A549 (cell line): ENCODE measurements at regions not wholly inside any gene's neighbourhood (a gene's known extent, or its start where the extent isn't known, plus 50 kb on each side); places are given as distances from the start of the nearest gene placed in this dataset.

ENCODE experiments used
- ATAC-seq, 2 experiments: fragments of 200-7000 bp in 1 of 2; fragments of >200 bp in 1 of 2; cut with Nextera tagmentation in 1 of 2; cut with Tn5 transposase in 1 of 2; 3 replicates each; pipeline versions ENCODE4 v1.8.0 to v1.9.1; 2018 to 2020; ENCODE audit warnings: mild to moderate bottlenecking in 1 of 2, moderate library complexity in 1 of 2
- CTCF ChIA-PET: fragments of 300-600 bp; sonication (Branson Sonifier 250); formaldehyde crosslinking; extraction: SDS; loops from one replicate; lab custom pipeline; 2021; ENCODE audit warnings: antibody characterized with exemption, inconsistent platforms; lab: Yijun Ruan, JAX
- POLR2A ChIA-PET: fragments of 350-600 bp; formaldehyde crosslinking; extraction: SDS; loops from one replicate; lab custom pipeline; 2021; ENCODE audit warnings: antibody characterized with exemption, inconsistent platforms; lab: Yijun Ruan, JAX
- DNase-seq, 2 experiments: peaks; one replicate each; pipeline versions ENCODE4 v3.0.0 to v3.0.0-alpha.2; 2011 to 2016; ENCODE audit warnings: low read depth in 1 of 2, low spot score in 1 of 2
- FAIRE-seq: peaks from 2 replicates; lab custom pipeline; 2011; peaks lifted over from hg19 to GRCh38; lab: Jason Lieb, UNC
- H3K27ac ChIP-seq, 2 experiments: fragments of >200 bp; sonication (Bioruptor Twin); formaldehyde crosslinking; 3 replicates each; pipeline ENCODE4 v1.5.1; 2016 to 2017
- H3K4me1 ChIP-seq: fragments of >200 bp; sonication (Bioruptor Twin); formaldehyde crosslinking; 3 replicates; pipeline ENCODE4 v1.6.1; 2016
- H3K4me2 ChIP-seq: fragments of >200 bp; sonication (Bioruptor Twin); formaldehyde crosslinking; 3 replicates; pipeline ENCODE4 v1.6.1; 2016
- H3K4me3 ChIP-seq: fragments of >200 bp; sonication (Bioruptor Twin); formaldehyde crosslinking; 3 replicates; pipeline ENCODE4 v1.5.1; 2016
- H3K9me3 ChIP-seq: fragments of >200 bp; sonication (Bioruptor Twin); formaldehyde crosslinking; 3 replicates; pipeline ENCODE4 v1.6.1; 2016
- ATOH8 ChIP-seq: fragments of 250-450 bp; sonication (Bioruptor Pico); IDR thresholded peaks from 2 replicates; pipeline ENCODE4 v1.5.0; 2020; ENCODE audit warnings: low read depth, mild to moderate bottlenecking, moderate library complexity
- BHLHE40 ChIP-seq: IDR thresholded peaks from 2 replicates; pipeline ENCODE4 v1.6.1; 2012; ENCODE audit warnings: low read depth, low read length, inconsistent platforms
- CBX2 ChIP-seq: fragments of 200-600 bp; sonication (generic); IDR thresholded peaks from 2 replicates; pipeline ENCODE4 v1.6.1; 2016; ENCODE audit warnings: low read depth, mild to moderate bottlenecking, borderline replicate concordance
- CEBPB ChIP-seq, 2 experiments: fragments of >200 bp in 1 of 2; sonication (Bioruptor Twin) in 1 of 2; formaldehyde crosslinking in 1 of 2; IDR thresholded peaks; 2 replicates each; pipeline ENCODE4 v1.6.1; 2012 to 2016
- CHD4 ChIP-seq: fragments of 200-600 bp; sonication (generic); IDR thresholded peaks from 2 replicates; pipeline ENCODE4 v1.6.1; 2016; ENCODE audit warnings: antibody characterized with exemption, mild to moderate bottlenecking, borderline replicate concordance
- EHMT2 ChIP-seq: fragments of 200-600 bp; sonication (generic); IDR thresholded peaks from 2 replicates; pipeline ENCODE4 v1.6.1; 2016; ENCODE audit warnings: antibody characterized with exemption, low read depth, mild to moderate bottlenecking, moderate library complexity
- EP300 ChIP-seq, 2 experiments: fragments of >200 bp; sonication (Bioruptor Twin); formaldehyde crosslinking; IDR thresholded peaks; 2 replicates in 1 of 2; 3 replicates in 1 of 2; pipeline ENCODE4 v1.6.1; 2016 to 2017
- HEYL ChIP-seq: fragments of 250-450 bp; sonication (Bioruptor Pico); IDR thresholded peaks from 2 replicates; pipeline ENCODE4 v1.8.0; 2021; ENCODE audit warnings: mild to moderate bottlenecking, moderate library complexity
- JUN ChIP-seq, 2 experiments: fragments of >200 bp; sonication (Bioruptor Twin); formaldehyde crosslinking; IDR thresholded peaks; 2 replicates in 1 of 2; 3 replicates in 1 of 2; pipeline ENCODE4 v1.6.1; 2016 to 2017
- JUNB ChIP-seq: fragments of >200 bp; sonication (Bioruptor Twin); formaldehyde crosslinking; IDR thresholded peaks from 2 replicates; pipeline ENCODE4 v1.6.1; 2016
- KDM1A ChIP-seq: fragments of 200-600 bp; sonication (generic); IDR thresholded peaks from 2 replicates; pipeline ENCODE4 v1.6.1; 2016; ENCODE audit warnings: low read depth, mild to moderate bottlenecking
- KDM5A ChIP-seq: fragments of 200-600 bp; sonication (generic); IDR thresholded peaks from 2 replicates; pipeline ENCODE4 v1.6.1; 2016; ENCODE audit warnings: antibody characterized with exemption, mild to moderate bottlenecking
- MAZ ChIP-seq: fragments of 150-350 bp; IDR thresholded peaks from 2 replicates; pipeline ENCODE4 v1.6.1; 2014; ENCODE audit warnings: antibody characterized with exemption, low read depth, low read length, borderline replicate concordance
- NPAS2 ChIP-seq: fragments of 250-450 bp; sonication (Bioruptor Pico); IDR thresholded peaks from 2 replicates; pipeline ENCODE4 v1.8.0; 2022; ENCODE audit warnings: mild to moderate bottlenecking, moderate library complexity, borderline replicate concordance
- PBX3 ChIP-seq: IDR thresholded peaks from 2 replicates; pipeline ENCODE4 v1.6.1; 2012
- PHF8 ChIP-seq: fragments of 200-600 bp; sonication (generic); IDR thresholded peaks from 2 replicates; pipeline ENCODE4 v1.6.1; 2016; ENCODE audit warnings: low read depth, mild to moderate bottlenecking, antibody characterized with exemption, moderate library complexity, borderline replicate concordance
- POLR2A ChIP-seq: IDR thresholded peaks from 2 replicates; pipeline ENCODE4 v1.6.1; 2012; ENCODE audit warnings: mild to moderate bottlenecking, low read length
- RARB ChIP-seq: fragments of 250-450 bp; sonication (Bioruptor Pico); IDR thresholded peaks from 2 replicates; pipeline ENCODE4 v1.8.0; 2021; ENCODE audit warnings: mild to moderate bottlenecking, moderate library complexity
- RCOR1 ChIP-seq: fragments of 150-350 bp; IDR thresholded peaks from 2 replicates; pipeline ENCODE4 v1.6.1; 2014; ENCODE audit warnings: antibody characterized with exemption, low read length, low read depth
- RFX5 ChIP-seq: fragments of 450-650 bp; IDR thresholded peaks from 2 replicates; pipeline ENCODE4 v1.7.1; 2014; ENCODE audit warnings: antibody characterized with exemption, mild to moderate bottlenecking, moderate library complexity
- SREBF2 ChIP-seq: fragments of 450-650 bp; IDR thresholded peaks from 2 replicates; pipeline ENCODE4 v1.6.1; 2014; ENCODE audit warnings: mild to moderate bottlenecking, moderate library complexity
- TP53 ChIP-seq: fragments of 250-450 bp; sonication (Bioruptor Pico); IDR thresholded peaks from 2 replicates; pipeline ENCODE4 v1.5.0; 2021; ENCODE audit warnings: mild to moderate bottlenecking, moderate library complexity
- ZFP36 ChIP-seq: fragments of 450-650 bp; IDR thresholded peaks from 2 replicates; pipeline ENCODE4 v1.6.1; 2014; ENCODE audit warnings: borderline replicate concordance; ENCODE audit not compliant: partially characterized antibody
- ZSCAN20 ChIP-seq: fragments of 250-450 bp; sonication (Bioruptor Pico); IDR thresholded peaks from 2 replicates; pipeline ENCODE4 v1.8.0; 2022; ENCODE audit warnings: mild to moderate bottlenecking, moderate library complexity
- WGBS: methylation state at CpG from one replicate; pipeline ENCODE4 v1.1.6; 2017; ENCODE audit errors: missing lambda C conversion rate; 5-methylcytosine and 5-hydroxymethylcytosine counted together
- TF ChIP-seq, protein P1 (sequence below): IDR thresholded peaks from 2 replicates; pipeline ENCODE4 v1.6.1; 2012
- TF ChIP-seq, protein P2 (sequence below): fragments of >200 bp; sonication (Bioruptor Twin); formaldehyde crosslinking; IDR thresholded peaks from 2 replicates; pipeline ENCODE4 v1.6.1; 2016
- TF ChIP-seq, protein P3 (sequence below): fragments of 250-450 bp; sonication (Bioruptor Pico); IDR thresholded peaks from 2 replicates; pipeline ENCODE4 v1.5.0; 2021; ENCODE audit warnings: mild to moderate bottlenecking, moderate library complexity, borderline replicate concordance

- ChIA-PET CTCF (no interaction called here), POLR2A (no interaction called here)
- no peak for DNase-seq
- no peak for FAIRE-seq
- Histone ChIP-seq H3K4me3 (no peak overlapping the region), H3K9me3 (no peaks in the 10 kb centered on the region), H3K27ac (no peak overlapping the region), H3K4me2 (no peak overlapping the region), H3K4me1 (no peaks in the 10 kb centered on the region)
- no peak for ATAC-seq
- TF ChIP-seq, protein P1, sequence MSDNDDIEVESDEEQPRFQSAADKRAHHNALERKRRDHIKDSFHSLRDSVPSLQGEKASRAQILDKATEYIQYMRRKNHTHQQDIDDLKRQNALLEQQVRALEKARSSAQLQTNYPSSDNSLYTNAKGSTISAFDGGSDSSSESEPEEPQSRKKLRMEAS = no peak
- TF ChIP-seq KDM5A (no peak), SREBF2 (no peak), ATOH8 (no peak), EP300 (IDR thresholded peaks at IDR 0.05) (no peak), MAZ (no peak), RARB (no peak), EHMT2 (no peak), RFX5 (no peak), CEBPB (IDR thresholded peaks at IDR 0.05) (no peak)
- TF ChIP-seq, all 56 proteins: peak for 0
- WGBS = 63% methylated on average over 8 of the region's 8 CpGs
Observed at GRCh38 chr5:103397739-103398581, 139.4 kb downstream of the MACIR start.

- 13% methylated on average over 2 of the region's 2 CpGs for WGBS
- Histone ChIP-seq H3K9me3 (no peaks in the 10 kb centered on the region), H3K27ac (no peak overlapping the region), H3K4me1 (no peaks in the 10 kb centered on the region), H3K4me2 (no peak overlapping the region), H3K4me3 (no peak overlapping the region)
- ATAC-seq (no peak), DNase-seq (no peak), FAIRE-seq (no peak)
- ChIA-PET POLR2A (no interaction called here), CTCF (no interaction called here)
- TF ChIP-seq RFX5 (no peak), KDM5A (no peak), ATOH8 (no peak), JUNB (no peak), EP300 (IDR thresholded peaks at IDR 0.05) (no peak), PBX3 (no peak), POLR2A (no peak)
- TF ChIP-seq, protein P2, sequence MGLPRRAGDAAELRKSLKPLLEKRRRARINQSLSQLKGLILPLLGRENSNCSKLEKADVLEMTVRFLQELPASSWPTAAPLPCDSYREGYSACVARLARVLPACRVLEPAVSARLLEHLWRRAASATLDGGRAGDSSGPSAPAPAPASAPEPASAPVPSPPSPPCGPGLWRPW = no peak
- TF ChIP-seq, all 56 proteins: peak for 0
Observed at GRCh38 chr5:103394676-103395075, 136.1 kb downstream of the MACIR start.

DNA sequence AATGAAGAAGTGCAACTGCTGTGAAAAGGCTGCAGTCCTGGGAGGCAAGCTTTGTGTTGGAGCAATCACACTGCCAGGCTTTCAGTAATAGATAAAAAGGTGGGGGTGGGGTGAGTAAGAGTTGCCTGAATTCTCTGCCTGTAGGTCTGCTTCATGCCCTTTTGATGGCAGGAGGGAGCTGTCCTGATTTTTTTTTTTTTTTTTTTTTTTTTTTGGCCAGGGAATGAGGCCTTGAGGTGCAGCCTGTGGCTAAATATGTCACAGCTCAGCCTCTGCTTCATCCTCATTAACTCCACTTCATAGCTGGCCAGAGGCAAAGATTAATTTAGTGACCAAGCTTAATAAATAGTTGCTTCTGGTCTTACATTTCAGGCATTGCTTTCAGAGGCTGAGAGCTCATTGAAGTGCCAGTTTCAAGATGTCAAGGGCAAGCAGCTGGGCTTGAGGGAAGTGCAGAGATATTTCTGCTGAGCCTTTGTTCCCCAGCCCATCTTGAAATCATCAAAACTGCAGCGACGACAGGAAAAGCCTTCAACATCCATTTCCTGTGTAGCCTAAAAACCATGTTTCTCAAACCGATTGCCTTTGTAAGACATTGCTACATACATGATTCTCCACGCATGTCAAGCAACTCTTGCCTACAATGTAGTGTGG, 134.7 kb downstream of the MACIR start:
- no peak overlapping the region for H3K4me2 ChIP-seq
- ATAC-seq = peak in 1 of 2 experiments; percentile 54; a peak in 1 of 6 replicates
- no peak for FAIRE-seq
- no peak overlapping the region for H3K4me3 ChIP-seq
- H3K27ac ChIP-seq = no peak overlapping the region
- H3K9me3 ChIP-seq = no peaks in the 10 kb centered on the region
- CTCF ChIA-PET = interaction anchor here (1.3 kb wide), 1 partner anchor 28 kb away, joined by 3 read pairs; no protein-coding TSS in a partner anchor
- H3K4me1 ChIP-seq = no peaks in the 10 kb centered on the region
- POLR2A ChIA-PET = no interaction called here
- no peak for DNase-seq
- WGBS = 83% methylated on average over 4 of the region's 4 CpGs
- TF ChIP-seq NPAS2 (CRISPR knock-in tag) = no peak
- TF ChIP-seq ZSCAN20 (CRISPR knock-in tag) = no peak
- no peak for TF ChIP-seq KDM1A
- TF ChIP-seq CBX2 = no peak
- no peak for TF ChIP-seq PHF8
- no peak for TF ChIP-seq RCOR1
- no peak for TF ChIP-seq HEYL (CRISPR knock-in tag)
- TF ChIP-seq ZFP36 = no peak
- no peak for TF ChIP-seq SREBF2
- no peak for TF ChIP-seq BHLHE40
- TF ChIP-seq, protein P2 = no peak
- TF ChIP-seq JUNB = no peak
- TF ChIP-seq CHD4 = no peak
- TF ChIP-seq, protein P3, sequence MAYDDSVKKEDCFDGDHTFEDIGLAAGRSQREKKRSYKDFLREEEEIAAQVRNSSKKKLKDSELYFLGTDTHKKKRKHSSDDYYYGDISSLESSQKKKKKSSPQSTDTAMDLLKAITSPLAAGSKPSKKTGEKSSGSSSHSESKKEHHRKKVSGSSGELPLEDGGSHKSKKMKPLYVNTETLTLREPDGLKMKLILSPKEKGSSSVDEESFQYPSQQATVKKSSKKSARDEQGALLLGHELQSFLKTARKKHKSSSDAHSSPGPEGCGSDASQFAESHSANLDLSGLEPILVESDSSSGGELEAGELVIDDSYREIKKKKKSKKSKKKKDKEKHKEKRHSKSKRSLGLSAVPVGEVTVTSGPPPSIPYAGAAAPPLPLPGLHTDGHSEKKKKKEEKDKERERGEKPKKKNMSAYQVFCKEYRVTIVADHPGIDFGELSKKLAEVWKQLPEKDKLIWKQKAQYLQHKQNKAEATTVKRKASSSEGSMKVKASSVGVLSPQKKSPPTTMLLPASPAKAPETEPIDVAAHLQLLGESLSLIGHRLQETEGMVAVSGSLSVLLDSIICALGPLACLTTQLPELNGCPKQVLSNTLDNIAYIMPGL = no peak
- TF ChIP-seq, protein P1 = no peak
- no peak for TF ChIP-seq TP53 (CRISPR knock-in tag)
- no peak for TF ChIP-seq JUN (IDR thresholded peaks at IDR 0.05)
- TF ChIP-seq RARB = no peak
